ENCODE measurements at regions not wholly inside any gene's neighbourhood (a gene's known extent, or its start where the extent isn't known, plus 50 kb on each side); places are given as distances from the start of the nearest gene placed in this dataset.

DNA sequence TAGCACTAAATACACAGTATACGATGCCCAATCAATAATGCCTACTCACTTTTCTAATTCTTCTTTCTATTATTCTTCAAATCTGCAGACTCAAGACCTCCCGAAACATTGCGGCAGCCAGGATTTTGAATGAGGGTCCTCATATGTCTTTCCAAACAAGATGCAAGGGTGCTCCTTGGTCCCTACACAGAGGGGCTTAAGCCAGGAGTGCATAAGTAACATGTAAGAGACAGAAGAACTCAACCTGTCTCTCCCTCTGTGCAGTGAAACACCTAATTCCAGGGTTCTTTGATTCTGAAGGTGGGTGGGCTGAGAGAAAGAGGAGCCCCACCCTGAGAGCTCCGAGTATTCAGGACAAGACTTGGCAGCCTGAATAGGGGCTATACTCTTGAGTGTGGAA is 117.6 kb downstream of the ZNF280B start:
- no peak overlapping the region for H3K4me3 ChIP-seq (ENCODE audit: low read depth, low read length)
- TF ChIP-seq, protein P1, sequence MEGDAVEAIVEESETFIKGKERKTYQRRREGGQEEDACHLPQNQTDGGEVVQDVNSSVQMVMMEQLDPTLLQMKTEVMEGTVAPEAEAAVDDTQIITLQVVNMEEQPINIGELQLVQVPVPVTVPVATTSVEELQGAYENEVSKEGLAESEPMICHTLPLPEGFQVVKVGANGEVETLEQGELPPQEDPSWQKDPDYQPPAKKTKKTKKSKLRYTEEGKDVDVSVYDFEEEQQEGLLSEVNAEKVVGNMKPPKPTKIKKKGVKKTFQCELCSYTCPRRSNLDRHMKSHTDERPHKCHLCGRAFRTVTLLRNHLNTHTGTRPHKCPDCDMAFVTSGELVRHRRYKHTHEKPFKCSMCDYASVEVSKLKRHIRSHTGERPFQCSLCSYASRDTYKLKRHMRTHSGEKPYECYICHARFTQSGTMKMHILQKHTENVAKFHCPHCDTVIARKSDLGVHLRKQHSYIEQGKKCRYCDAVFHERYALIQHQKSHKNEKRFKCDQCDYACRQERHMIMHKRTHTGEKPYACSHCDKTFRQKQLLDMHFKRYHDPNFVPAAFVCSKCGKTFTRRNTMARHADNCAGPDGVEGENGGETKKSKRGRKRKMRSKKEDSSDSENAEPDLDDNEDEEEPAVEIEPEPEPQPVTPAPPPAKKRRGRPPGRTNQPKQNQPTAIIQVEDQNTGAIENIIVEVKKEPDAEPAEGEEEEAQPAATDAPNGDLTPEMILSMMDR (IDR thresholded peaks at IDR 0.05; ENCODE audit: insufficient read depth, low read depth, low read length, missing control alignments): no peak
- DNase-seq (ENCODE audit: low read depth): no peak

DNA sequence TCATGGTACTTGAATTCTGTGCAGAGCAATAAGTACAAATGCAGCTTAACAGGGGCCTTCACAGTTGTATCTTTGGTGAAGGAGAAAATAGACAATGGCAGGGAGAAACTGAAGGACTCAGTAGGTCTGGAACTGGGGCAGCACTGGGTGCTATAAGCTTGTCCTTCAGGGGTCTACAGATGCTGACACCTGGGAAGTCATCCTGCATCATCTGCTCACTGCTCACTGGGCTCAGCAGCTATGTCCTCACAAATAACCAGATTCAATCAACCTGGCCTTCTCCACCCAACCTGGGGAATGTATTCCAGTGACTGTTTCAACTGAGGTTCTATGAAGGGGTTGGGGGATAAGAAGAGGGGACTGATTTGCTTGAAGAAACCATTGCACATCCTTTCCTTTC is 117.0 kb downstream of the ZNF280B start:
- TF ChIP-seq, protein P1 (IDR thresholded peaks at IDR 0.05; ENCODE audit: insufficient read depth, low read depth, low read length, missing control alignments): no peak
- no peak for DNase-seq (ENCODE audit: low read depth)
- no peak overlapping the region for H3K4me3 ChIP-seq (ENCODE audit: low read depth, low read length)

DNA sequence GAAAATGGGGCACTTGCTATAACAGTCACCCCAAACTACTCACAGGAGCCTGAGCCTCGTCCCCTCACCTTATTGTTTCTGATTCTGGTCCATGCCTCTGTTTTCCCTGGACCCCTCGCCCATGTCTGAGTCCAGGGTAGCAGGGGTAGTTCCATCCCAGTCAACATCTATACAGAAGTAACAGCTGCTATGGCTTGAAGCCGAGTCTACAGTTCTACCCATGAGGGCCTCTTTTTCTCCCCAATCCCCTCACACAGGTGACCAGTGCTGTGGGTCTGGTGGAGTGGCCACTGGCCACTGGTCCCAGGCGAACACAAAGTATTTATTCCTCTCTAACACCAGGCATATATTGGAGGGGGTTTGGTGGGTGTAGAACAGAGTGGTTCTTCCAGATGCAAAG is 116.4 kb downstream of the ZNF280B start:
- no peak for DNase-seq (ENCODE audit: low read depth)
- no peak overlapping the region for H3K4me3 ChIP-seq (ENCODE audit: low read depth, low read length)
- TF ChIP-seq, protein P1 (IDR thresholded peaks at IDR 0.05; ENCODE audit: insufficient read depth, low read depth, low read length, missing control alignments): no peak

DNA sequence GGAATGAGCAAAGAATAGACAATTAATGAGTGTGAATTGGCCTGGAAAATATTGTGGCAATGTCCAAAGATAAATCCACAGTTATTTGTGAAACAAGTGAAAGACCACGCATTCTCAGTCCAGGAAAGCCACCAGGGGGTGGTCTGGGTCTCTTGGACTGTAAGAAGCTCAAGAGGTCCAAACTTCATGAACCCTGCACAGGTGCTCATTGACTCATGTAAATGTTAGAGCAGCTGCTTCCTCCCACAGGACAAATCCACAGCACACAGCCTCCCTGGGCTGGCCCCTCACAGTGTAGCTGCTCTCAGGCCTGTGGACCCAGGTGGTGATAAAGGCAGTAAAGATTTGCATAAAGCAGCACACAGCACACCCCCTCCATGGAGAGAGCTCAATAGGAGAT is 114.0 kb downstream of the ZNF280B start:
- TF ChIP-seq, protein P1 (IDR thresholded peaks at IDR 0.05; ENCODE audit: insufficient read depth, low read depth, low read length, missing control alignments): no peak
- DNase-seq (ENCODE audit: low read depth): no peak
- no peak overlapping the region for H3K4me3 ChIP-seq (ENCODE audit: low read depth, low read length)

DNA sequence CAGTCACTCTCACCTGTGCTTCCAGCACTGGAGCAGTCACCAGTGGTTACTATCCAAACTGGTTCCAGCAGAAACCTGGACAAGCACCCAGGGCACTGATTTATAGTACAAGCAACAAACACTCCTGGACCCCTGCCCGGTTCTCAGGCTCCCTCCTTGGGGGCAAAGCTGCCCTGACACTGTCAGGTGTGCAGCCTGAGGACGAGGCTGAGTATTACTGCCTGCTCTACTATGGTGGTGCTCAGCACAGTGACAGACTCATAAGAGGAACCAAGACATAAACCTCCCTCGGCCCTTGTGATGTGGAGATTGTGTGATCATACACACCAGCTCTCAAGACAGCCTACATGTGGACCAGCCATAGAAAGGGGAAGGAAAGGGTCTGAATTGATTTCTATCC is 113.3 kb downstream of the ZNF280B start:
- TF ChIP-seq, protein P1 (IDR thresholded peaks at IDR 0.05; ENCODE audit: insufficient read depth, low read depth, low read length, missing control alignments): no peak

DNA sequence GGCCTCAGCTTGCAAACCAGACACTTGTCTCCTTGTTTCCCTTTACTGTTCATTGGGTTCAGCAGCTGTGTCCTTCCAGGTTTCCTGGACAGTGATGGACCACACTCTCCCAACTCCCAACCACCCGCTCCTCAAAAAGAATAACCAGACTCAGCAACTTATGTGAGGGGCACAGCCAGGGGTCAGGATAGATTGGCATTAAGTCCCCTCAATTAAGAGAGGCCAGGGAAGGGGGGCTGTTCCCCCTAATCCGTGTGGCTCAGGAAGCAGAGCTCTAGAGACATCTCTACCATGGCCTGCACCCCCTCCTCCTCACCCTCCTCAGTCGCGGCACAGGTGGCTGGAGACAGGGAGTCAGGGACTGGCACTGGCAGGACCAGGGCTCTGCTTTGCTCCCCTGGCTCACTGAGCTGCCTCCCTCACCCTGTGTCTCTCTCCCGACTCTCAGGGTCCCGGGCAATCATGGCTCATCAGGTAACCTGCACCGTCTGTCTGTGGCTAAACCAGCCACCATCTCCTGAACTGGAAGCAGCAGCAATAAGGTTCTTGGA is 111.7 kb downstream of the ZNF280B start:
- no peak for DNase-seq (ENCODE audit: low read depth)
- no peak overlapping the region for H3K4me3 ChIP-seq (ENCODE audit: low read depth, low read length)
- TF ChIP-seq, protein P1 (IDR thresholded peaks at IDR 0.05; ENCODE audit: insufficient read depth, low read depth, low read length, missing control alignments): no peak

More for the DNA sequence above, 113.3 kb downstream of the ZNF280B start:
- DNase-seq (ENCODE audit: low read depth): no peak
- no peak overlapping the region for H3K4me3 ChIP-seq (ENCODE audit: low read depth, low read length)

DNA sequence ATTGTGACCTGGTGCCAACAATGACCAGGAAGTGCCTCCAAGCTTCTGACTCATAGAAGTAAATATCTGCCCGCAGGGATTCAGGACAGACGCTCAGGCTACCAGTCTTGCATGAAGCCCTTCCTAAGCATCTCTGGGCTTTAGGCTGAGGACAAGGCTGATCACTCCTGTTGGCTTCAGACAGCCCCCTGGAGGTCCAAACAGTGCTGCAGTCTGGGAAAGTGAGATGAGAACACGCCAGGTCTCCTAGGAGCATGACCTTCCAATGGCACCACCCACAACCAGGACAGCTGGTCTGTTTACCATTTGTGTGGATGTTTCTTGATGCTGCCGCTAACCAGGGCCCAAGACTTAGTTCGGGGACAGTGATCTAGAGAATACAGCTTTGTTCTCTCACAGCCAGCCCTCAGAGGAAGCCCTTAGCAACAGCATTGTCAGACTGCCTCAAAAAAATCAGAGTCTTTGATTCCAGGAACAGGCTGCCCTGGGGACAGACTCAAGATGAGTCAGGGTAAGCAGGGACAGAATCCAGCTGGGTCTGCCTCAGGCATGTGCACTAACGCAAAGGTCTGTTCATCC is 111.2 kb downstream of the ZNF280B start:
- DNase-seq (ENCODE audit: low read depth): no peak
- TF ChIP-seq, protein P1 (IDR thresholded peaks at IDR 0.05; ENCODE audit: insufficient read depth, low read depth, low read length, missing control alignments): no peak
- H3K4me3 ChIP-seq (ENCODE audit: low read depth, low read length): no peak overlapping the region
